IMR-90 (cell line): ENCODE measurements at regions not wholly inside any gene's neighbourhood (a gene's known extent, or its start where the extent isn't known, plus 50 kb on each side); places are given as distances from the start of the nearest gene placed in this dataset.

Experiments
- BHLHE40 ChIP-seq: fragments of 150-350 bp; IDR thresholded peaks from 2 replicates; pipeline ENCODE4 v1.6.1; 2016; ENCODE audit warnings: mild to moderate bottlenecking, low read depth, low read length
- CEBPB ChIP-seq: IDR thresholded peaks from 2 replicates; pipeline ENCODE4 v1.6.1; 2012; ENCODE audit warnings: low read depth, low read length, improper control_type of control experiment
- CHD1 ChIP-seq: IDR thresholded peaks from 2 replicates; pipeline ENCODE4 v1.6.1; 2012; ENCODE audit warnings: low read depth, low read length, improper control_type of control experiment
- MAFK ChIP-seq: IDR thresholded peaks from 2 replicates; pipeline ENCODE4 v1.6.1; 2012; ENCODE audit warnings: low read depth, low read length, improper control_type of control experiment
- POLR2A ChIP-seq: IDR thresholded peaks from 2 replicates; pipeline ENCODE4 v1.6.1; 2012; ENCODE audit warnings: mild to moderate bottlenecking, low read depth, low read length
- RFX5 ChIP-seq: IDR thresholded peaks from 2 replicates; pipeline ENCODE4 v1.8.0; 2012; ENCODE audit warnings: low read depth, mild to moderate bottlenecking, low read length, moderate library complexity
- SMC3 ChIP-seq: fragments of 150-350 bp; IDR thresholded peaks from 2 replicates; pipeline ENCODE4 v1.6.1; 2016; ENCODE audit warnings: low read depth, mild to moderate bottlenecking, antibody characterized with exemption, low read length, moderate library complexity
- TF ChIP-seq, protein P1 (sequence below): conservative IDR thresholded peaks from 2 replicates; pipeline ENCODE4 v1.5.1; 2012; ENCODE audit warnings: mild to moderate bottlenecking, low read depth, low read length, improper control_type of control experiment
- TF ChIP-seq, protein P2 (sequence below): fragments of 150-350 bp; IDR thresholded peaks from 2 replicates; pipeline ENCODE4 v1.6.1; 2017; ENCODE audit warnings: mild to moderate bottlenecking, antibody characterized with exemption, low read length, low read depth

DNA sequence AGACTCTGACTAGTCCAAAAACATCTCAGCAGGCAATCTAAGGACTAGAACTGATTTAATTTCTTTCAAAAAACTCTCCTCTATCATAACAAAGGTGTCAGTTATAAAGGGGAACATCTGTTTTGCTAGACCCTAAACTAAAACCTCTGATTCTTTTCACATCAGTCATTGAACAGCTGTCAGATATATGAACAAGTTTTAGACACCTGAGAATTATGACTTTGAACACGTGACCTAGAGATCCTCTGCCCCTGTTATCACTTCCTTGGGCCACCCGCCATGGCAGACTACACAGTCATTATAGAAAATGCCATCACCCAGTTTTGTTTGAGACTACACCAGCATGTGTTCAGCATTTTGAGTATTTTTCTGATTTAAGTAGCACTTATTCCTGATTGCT is 282.3 kb upstream of the TBL1XR1 start:
- TF ChIP-seq, protein P1, sequence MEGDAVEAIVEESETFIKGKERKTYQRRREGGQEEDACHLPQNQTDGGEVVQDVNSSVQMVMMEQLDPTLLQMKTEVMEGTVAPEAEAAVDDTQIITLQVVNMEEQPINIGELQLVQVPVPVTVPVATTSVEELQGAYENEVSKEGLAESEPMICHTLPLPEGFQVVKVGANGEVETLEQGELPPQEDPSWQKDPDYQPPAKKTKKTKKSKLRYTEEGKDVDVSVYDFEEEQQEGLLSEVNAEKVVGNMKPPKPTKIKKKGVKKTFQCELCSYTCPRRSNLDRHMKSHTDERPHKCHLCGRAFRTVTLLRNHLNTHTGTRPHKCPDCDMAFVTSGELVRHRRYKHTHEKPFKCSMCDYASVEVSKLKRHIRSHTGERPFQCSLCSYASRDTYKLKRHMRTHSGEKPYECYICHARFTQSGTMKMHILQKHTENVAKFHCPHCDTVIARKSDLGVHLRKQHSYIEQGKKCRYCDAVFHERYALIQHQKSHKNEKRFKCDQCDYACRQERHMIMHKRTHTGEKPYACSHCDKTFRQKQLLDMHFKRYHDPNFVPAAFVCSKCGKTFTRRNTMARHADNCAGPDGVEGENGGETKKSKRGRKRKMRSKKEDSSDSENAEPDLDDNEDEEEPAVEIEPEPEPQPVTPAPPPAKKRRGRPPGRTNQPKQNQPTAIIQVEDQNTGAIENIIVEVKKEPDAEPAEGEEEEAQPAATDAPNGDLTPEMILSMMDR: no peak
- TF ChIP-seq BHLHE40 (no peak), CEBPB (no peak), POLR2A (no peak), CHD1 (no peak), MAFK (no peak), SMC3 (no peak), RFX5 (no peak)
- TF ChIP-seq, protein P2, sequence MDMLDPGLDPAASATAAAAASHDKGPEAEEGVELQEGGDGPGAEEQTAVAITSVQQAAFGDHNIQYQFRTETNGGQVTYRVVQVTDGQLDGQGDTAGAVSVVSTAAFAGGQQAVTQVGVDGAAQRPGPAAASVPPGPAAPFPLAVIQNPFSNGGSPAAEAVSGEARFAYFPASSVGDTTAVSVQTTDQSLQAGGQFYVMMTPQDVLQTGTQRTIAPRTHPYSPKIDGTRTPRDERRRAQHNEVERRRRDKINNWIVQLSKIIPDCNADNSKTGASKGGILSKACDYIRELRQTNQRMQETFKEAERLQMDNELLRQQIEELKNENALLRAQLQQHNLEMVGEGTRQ: no peak
